Astrocyte (in vitro differentiated cells and primary cell): ENCODE measurements at regions not wholly inside any gene's neighbourhood (a gene's known extent, or its start where the extent isn't known, plus 50 kb on each side); places are given as distances from the start of the nearest gene placed in this dataset.

ENCODE experiments used
- CTCF ChIP-seq: IDR thresholded peaks from 2 replicates; pipeline ENCODE4 v1.5.1; 2011; ENCODE audit warnings: low read depth, mild to moderate bottlenecking, inconsistent platforms, low read length, moderate library complexity; ENCODE audit not compliant: insufficient read depth
- EZH2 ChIP-seq: IDR thresholded peaks from 2 replicates; pipeline ENCODE4 v1.6.1; 2012; ENCODE audit warnings: mild to moderate bottlenecking, low read length, inconsistent platforms; ENCODE audit not compliant: insufficient read depth

GRCh38 chr5:101404531-101404930 lies 501.4 kb upstream of the ST8SIA4 start:
- TF ChIP-seq CTCF (no peak), EZH2 (no peak)
